ENCODE measurements at regions not wholly inside any gene's neighbourhood (a gene's known extent, or its start where the extent isn't known, plus 50 kb on each side); places are given as distances from the start of the nearest gene placed in this dataset.

- no peak for TF ChIP-seq CTCF (IDR thresholded peaks at IDR 0.05)
- no peak for TF ChIP-seq POLR2A (IDR thresholded peaks at IDR 0.05)
Measured at GRCh38 chr2:118232796-118233195, 144.5 kb downstream of the INSIG2 start.

Data from thyroid gland (tissue), 4 donors.